Liver (tissue), 3 donors: ENCODE measurements at regions not wholly inside any gene's neighbourhood (a gene's known extent, or its start where the extent isn't known, plus 50 kb on each side); places are given as distances from the start of the nearest gene placed in this dataset.

Experiments used
- CTCF ChIP-seq: fragments of 150-350 bp; IDR thresholded peaks from 2 replicates; pipeline ENCODE4 v1.5.1; 2017; ENCODE audit warnings: improper control_type of control experiment, low read depth, low read length; ENCODE audit not compliant: missing input control
- RAD21 ChIP-seq, 2 donors: IDR thresholded peaks; 2 replicates each; pipeline ENCODE4 v1.6.1; 2016; ENCODE audit warnings: antibody characterized with exemption in 2 of 2, mild to moderate bottlenecking in 2 of 2
- REST ChIP-seq: IDR thresholded peaks from 2 replicates; pipeline ENCODE4 v1.6.1; 2016; ENCODE audit warnings: antibody characterized with exemption, mild to moderate bottlenecking
- TAF1 ChIP-seq: conservative IDR thresholded peaks from 2 replicates; pipeline ENCODE4 v1.6.1; 2016; ENCODE audit warnings: antibody characterized with exemption, mild to moderate bottlenecking
- TF ChIP-seq, protein P1 (sequence below): IDR thresholded peaks from 2 replicates; pipeline ENCODE4 v1.6.1; 2016; ENCODE audit warnings: antibody characterized with exemption
- TF ChIP-seq, protein P2 (sequence below): IDR thresholded peaks from 2 replicates; pipeline ENCODE4 v1.6.1; 2016; ENCODE audit warnings: antibody characterized with exemption
- donor health status: healthy.
- donor health status: healthy.

DNA sequence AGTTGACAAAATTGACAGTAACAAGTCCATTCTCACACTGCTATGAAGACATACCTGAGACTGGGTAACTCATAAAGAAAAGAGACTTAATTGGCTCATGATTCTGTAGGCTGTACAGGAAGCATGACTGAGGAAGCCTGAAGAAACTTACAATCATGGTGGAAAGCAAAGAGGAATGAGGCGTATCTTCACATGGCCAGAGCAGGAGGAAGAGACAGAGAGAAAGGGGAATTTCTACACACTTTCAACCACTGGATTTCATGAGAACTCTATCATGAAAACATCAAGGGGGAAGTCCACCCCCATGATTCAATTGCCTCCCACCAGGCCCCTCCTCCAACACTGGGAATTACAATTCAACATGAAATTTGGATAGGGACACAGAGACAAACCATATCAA, 758.4 kb upstream of the SLITRK1 start:
- no peak for TF ChIP-seq CTCF
- TF ChIP-seq, protein P1, sequence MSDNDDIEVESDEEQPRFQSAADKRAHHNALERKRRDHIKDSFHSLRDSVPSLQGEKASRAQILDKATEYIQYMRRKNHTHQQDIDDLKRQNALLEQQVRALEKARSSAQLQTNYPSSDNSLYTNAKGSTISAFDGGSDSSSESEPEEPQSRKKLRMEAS: no peak
- TF ChIP-seq, protein P2, sequence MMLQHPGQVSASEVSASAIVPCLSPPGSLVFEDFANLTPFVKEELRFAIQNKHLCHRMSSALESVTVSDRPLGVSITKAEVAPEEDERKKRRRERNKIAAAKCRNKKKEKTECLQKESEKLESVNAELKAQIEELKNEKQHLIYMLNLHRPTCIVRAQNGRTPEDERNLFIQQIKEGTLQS: no peak
- TF ChIP-seq RAD21 (IDR thresholded peaks at IDR 0.05): no peak
- no peak for TF ChIP-seq TAF1
- TF ChIP-seq REST: no peak
